PC-9 (cell line): ENCODE measurements at regions not wholly inside any gene's neighbourhood (a gene's known extent, or its start where the extent isn't known, plus 50 kb on each side); places are given as distances from the start of the nearest gene placed in this dataset.
"Not testable (repeated sequence)": the region's sequence is repeated elsewhere in the genome, so short reads cannot be mapped to it uniquely, and the experiment has no call there.

Experiments used
- BruUV-seq: library from RNA; stranded (reverse); fragments of 400-500 nt; replicated peaks from 2 replicates; lab custom pipeline; 2021; lab: Mats Ljungman, UMichigan
- CTCF ChIA-PET: fragments of 300-600 bp; sonication (Branson Sonifier 250); formaldehyde crosslinking; loops from one replicate; lab custom pipeline; 2022; ENCODE audit warnings: antibody characterized with exemption; lab: Charles Lee
- POLR2A ChIA-PET: fragments of 300-600 bp; sonication (Branson Sonifier 250); formaldehyde crosslinking; loops from one replicate; lab custom pipeline; 2022; ENCODE audit warnings: antibody characterized with exemption; ENCODE audit not compliant: unreplicated experiment; lab: Charles Lee
- DNase-seq, 2 experiments: peaks; one replicate each; pipeline versions ENCODE4 v3.0.0 to v3.0.0-alpha.2; 2015 to 2022; ENCODE audit warnings: mixed read lengths in 1 of 2
- H2AFZ ChIP-seq: fragments of 200-600 bp; sonication (generic); 2 replicates; pipeline ENCODE4 v1.8.1; 2017; ENCODE audit warnings: antibody characterized with exemption
- H3F3A ChIP-seq: fragments of 200-600 bp; sonication (generic); 2 replicates; pipeline ENCODE4 v1.8.1; 2017; ENCODE audit warnings: antibody characterized with exemption, mild to moderate bottlenecking, low read depth; ENCODE audit not compliant: insufficient read depth
- H3K27ac ChIP-seq: fragments of 200-600 bp; sonication (generic); 2 replicates; pipeline ENCODE4 v1.6.1; 2016; ENCODE audit warnings: mixed run types
- H3K27me3 ChIP-seq: fragments of 200-600 bp; sonication (generic); 2 replicates; pipeline ENCODE4 v1.6.1; 2016; ENCODE audit warnings: low read depth, mixed run types; ENCODE audit not compliant: insufficient read depth
- H3K36me3 ChIP-seq: fragments of 200-600 bp; sonication (generic); 2 replicates; pipeline ENCODE4 v1.6.1; 2016; ENCODE audit warnings: low read depth, mixed run types
- H3K4me1 ChIP-seq: fragments of 200-600 bp; sonication (generic); replicated peaks from 2 replicates; pipeline ENCODE4 v1.6.1; 2016; ENCODE audit warnings: mixed run types; ENCODE audit not compliant: insufficient read depth
- H3K4me2 ChIP-seq: fragments of 200-600 bp; sonication (generic); 2 replicates; pipeline ENCODE4 v1.6.1; 2017; ENCODE audit warnings: mixed run types
- H3K4me3 ChIP-seq: fragments of 200-600 bp; sonication (generic); 2 replicates; pipeline ENCODE4 v1.6.1; 2016; ENCODE audit warnings: mixed run types
- H3K79me2 ChIP-seq: fragments of 200-600 bp; sonication (generic); 2 replicates; pipeline ENCODE4 v1.6.1; 2017; ENCODE audit warnings: low read depth, mixed run types
- H3K9me2 ChIP-seq: fragments of 200-600 bp; sonication (generic); 2 replicates; pipeline ENCODE4 v1.8.1; 2017; ENCODE audit warnings: mild to moderate bottlenecking; ENCODE audit not compliant: insufficient read depth
- H3K9me3 ChIP-seq: fragments of 200-600 bp; sonication (generic); 2 replicates; pipeline ENCODE4 v1.8.1; 2016; ENCODE audit warnings: low read depth; ENCODE audit not compliant: insufficient read depth
- H4K20me1 ChIP-seq: fragments of 200-600 bp; sonication (generic); 2 replicates; pipeline ENCODE4 v1.8.1; 2017; ENCODE audit not compliant: insufficient read depth
- intact Hi-C: fragments of 100-400 bp; cut with micrococcal nuclease; formaldehyde crosslinking; loops from one replicate; pipeline ENCODE4 v1.10.0; 2022; ENCODE audit not compliant: unreplicated experiment

- H3F3A ChIP-seq, DNase-seq, H3K36me3 ChIP-seq, H3K4me3 ChIP-seq, H3K9me2 ChIP-seq, POLR2A ChIA-PET, H2AFZ ChIP-seq, CTCF ChIA-PET, H4K20me1 ChIP-seq, H3K27ac ChIP-seq, H3K4me2 ChIP-seq, BruUV-seq, intact Hi-C loops, H3K79me2 ChIP-seq, H3K9me3 ChIP-seq, H3K27me3 ChIP-seq, H3K4me1 ChIP-seq: not testable (repeated sequence)
Measured at GRCh38 chr13:18698332-18698731, 483.3 kb downstream of the TUBA3C start.

DNA sequence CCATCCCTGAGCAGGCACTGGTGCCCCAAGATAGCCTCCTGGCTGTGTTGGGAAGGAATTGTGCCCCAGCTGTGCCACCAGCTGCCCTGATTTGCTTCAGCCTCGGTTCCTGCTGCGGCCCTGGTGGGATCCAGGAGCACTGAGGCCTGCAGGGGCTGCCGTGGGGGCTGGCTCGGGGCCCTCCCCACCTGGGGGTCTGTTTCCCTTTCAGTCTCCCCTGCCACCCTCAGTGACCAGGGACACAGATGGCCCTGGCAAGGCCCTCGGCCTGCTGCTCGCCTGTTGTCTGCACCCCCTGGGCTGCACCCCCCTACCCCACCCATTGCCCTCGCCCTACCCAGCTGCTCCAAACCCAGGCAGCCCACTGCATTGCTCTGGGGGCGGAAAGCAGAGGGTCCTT lies 483.8 kb downstream of the TUBA3C start:
- POLR2A ChIA-PET, DNase-seq, H4K20me1 ChIP-seq, H3K27ac ChIP-seq, H3K4me2 ChIP-seq, H3K36me3 ChIP-seq, H3K27me3 ChIP-seq, CTCF ChIA-PET, H3K9me2 ChIP-seq, H3K4me1 ChIP-seq, H3F3A ChIP-seq, H3K9me3 ChIP-seq, BruUV-seq, intact Hi-C loops, H2AFZ ChIP-seq, H3K4me3 ChIP-seq, H3K79me2 ChIP-seq: not testable (repeated sequence)

DNA sequence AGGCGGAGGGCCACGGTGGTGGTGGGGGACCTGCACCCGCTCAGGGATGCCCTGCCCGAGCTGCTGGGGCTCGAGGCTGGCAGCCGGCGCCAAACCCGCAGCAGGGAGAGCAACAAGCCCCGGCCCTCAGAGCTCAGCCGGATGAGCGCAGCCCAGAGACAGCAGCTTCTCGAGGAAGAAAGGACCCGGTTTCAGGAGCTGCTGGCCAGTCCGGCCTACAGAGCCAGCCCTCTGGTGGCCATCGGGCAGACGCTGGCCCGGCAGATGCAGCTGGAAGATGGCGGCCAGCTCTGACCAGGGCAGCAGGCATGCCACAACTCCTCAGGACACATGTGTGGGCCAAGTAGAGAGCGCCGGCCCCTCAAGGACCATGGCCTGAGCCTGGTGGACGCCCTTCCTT lies 484.4 kb downstream of the TUBA3C start:
- intact Hi-C loops, H3K4me1 ChIP-seq, H3K9me2 ChIP-seq, CTCF ChIA-PET, POLR2A ChIA-PET, BruUV-seq, DNase-seq, H3F3A ChIP-seq, H4K20me1 ChIP-seq, H3K4me2 ChIP-seq, H3K4me3 ChIP-seq, H3K79me2 ChIP-seq, H3K36me3 ChIP-seq, H3K9me3 ChIP-seq, H3K27me3 ChIP-seq, H3K27ac ChIP-seq, H2AFZ ChIP-seq: not testable (repeated sequence)

DNA sequence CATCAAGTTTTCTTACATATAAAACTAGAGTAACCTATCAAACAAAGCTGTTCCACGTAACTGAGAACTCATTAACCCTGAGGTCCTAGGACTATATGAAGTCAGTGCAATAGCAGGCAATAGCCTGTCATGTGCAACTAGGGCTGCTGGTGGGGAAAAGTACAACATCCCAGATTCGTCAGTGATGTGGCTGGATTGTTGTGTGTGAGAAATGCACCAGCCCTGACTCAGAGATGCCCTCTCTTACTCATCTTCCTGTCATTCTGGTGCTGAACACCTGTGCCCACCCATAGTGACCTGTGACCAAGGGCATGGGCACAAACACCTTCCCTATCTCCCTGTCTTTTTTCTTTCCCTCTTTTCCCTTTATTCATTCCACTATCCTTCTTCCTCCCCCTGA lies 504.2 kb downstream of the TUBA3C start:
- H3K4me2 ChIP-seq, H3K9me2 ChIP-seq, intact Hi-C loops, H4K20me1 ChIP-seq, H2AFZ ChIP-seq, BruUV-seq, CTCF ChIA-PET, H3K4me3 ChIP-seq, H3K9me3 ChIP-seq, H3K27ac ChIP-seq, H3K27me3 ChIP-seq, H3K36me3 ChIP-seq, H3K79me2 ChIP-seq, H3K4me1 ChIP-seq, POLR2A ChIA-PET, H3F3A ChIP-seq, DNase-seq: not testable (repeated sequence)

DNA sequence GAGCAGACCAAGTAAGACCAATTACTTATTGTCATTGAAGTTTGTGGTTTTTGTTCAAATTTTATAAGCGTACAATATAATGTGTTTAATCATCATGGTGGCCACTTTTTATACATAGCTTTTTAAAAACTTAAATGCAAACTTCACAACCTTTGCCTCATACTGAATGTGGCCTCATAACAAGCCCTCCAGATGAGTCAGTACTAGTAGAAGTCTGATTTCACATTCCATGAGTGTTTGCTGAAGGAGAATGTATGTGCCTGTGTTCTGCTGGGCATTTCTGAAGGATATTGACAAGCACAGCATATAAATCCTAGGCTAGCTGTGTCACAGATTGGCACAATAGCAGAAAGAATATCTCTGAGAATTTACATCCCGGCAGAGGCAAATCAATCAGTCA lies 506.4 kb downstream of the TUBA3C start:
- POLR2A ChIA-PET, CTCF ChIA-PET, BruUV-seq, H3K9me2 ChIP-seq, H4K20me1 ChIP-seq, H3K4me1 ChIP-seq, H3F3A ChIP-seq, H3K27me3 ChIP-seq, H3K36me3 ChIP-seq, H2AFZ ChIP-seq, DNase-seq, H3K4me2 ChIP-seq, H3K9me3 ChIP-seq, H3K27ac ChIP-seq, H3K4me3 ChIP-seq, H3K79me2 ChIP-seq, intact Hi-C loops: not testable (repeated sequence)

DNA sequence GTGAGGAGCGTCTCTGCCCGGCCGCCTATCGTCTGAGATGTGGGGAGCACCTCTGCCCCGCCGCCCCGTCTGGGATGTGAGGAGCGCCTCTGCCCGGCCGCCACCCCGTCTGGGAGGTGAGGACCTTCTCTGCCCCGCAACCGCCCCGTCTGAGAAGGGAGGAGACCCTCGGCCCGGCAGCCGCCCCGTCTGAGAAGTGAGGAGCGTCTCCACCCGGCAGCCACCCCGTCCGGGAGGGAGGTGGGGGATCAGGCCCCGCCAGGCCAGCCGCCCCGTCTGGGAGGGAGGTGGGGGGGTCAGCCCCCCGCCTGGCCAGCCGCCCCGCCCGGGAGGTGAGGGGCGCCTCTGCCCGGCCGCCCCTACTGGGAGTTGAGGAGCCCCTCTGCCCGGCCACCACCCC lies 507.8 kb downstream of the TUBA3C start:
- DNase-seq, H3K27ac ChIP-seq, H3K9me3 ChIP-seq, intact Hi-C loops, H3K36me3 ChIP-seq, CTCF ChIA-PET, H4K20me1 ChIP-seq, H3K27me3 ChIP-seq, BruUV-seq, H2AFZ ChIP-seq, H3K4me3 ChIP-seq, H3K9me2 ChIP-seq, H3F3A ChIP-seq, H3K4me2 ChIP-seq, POLR2A ChIA-PET, H3K4me1 ChIP-seq, H3K79me2 ChIP-seq: not testable (repeated sequence)

DNA sequence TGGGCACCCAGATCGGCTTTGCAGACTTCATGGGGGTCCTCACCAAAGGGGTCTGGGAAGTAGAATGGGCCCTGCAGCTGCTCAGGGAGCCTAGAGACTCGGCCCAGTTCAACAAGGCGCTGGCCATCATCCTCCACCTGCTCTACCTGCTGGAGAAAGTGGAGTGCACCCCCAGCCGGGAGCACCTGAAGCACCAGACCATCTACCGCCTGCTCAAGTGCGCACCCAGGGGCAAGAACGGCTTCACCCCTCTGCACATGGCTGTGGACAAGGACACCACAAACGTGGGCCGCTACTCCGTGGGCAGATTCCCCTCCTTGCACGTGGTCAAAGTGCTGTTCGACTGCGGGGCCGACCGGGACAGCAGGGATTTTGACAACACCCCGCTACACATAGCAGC lies 515.0 kb downstream of the TUBA3C start:
- H3K4me1 ChIP-seq, intact Hi-C loops, H3F3A ChIP-seq, POLR2A ChIA-PET, H3K4me3 ChIP-seq, H3K9me3 ChIP-seq, BruUV-seq, H3K27me3 ChIP-seq, H4K20me1 ChIP-seq, H3K27ac ChIP-seq, DNase-seq, CTCF ChIA-PET, H3K9me2 ChIP-seq, H3K36me3 ChIP-seq, H3K4me2 ChIP-seq, H2AFZ ChIP-seq, H3K79me2 ChIP-seq: not testable (repeated sequence)

DNA sequence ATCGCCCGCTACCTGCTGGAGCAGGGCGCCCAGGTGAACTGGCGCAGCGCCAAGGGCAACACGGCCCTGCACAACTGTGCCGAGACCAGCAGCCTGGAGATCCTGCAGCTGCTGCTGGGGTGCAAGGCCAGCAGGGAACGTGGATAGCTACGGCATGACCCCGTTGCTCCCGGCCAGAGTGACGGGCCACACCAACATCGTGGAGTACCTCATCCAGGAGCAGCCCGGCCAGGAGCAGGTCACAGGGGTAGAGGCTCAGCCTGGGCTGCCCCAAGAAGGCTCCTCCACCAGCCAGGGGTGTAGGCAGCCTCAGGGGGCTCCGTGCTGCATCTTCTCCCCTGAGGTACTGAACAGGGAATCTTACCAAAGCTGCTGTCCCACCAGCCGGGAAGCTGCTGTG lies 515.9 kb downstream of the TUBA3C start:
- H3K4me1 ChIP-seq, H3K79me2 ChIP-seq, H3K27me3 ChIP-seq, H3K36me3 ChIP-seq, H3K4me2 ChIP-seq, intact Hi-C loops, H3F3A ChIP-seq, H3K9me3 ChIP-seq, H2AFZ ChIP-seq, POLR2A ChIA-PET, CTCF ChIA-PET, H3K27ac ChIP-seq, BruUV-seq, DNase-seq, H4K20me1 ChIP-seq, H3K9me2 ChIP-seq, H3K4me3 ChIP-seq: not testable (repeated sequence)
